ENCODE measurements at regions not wholly inside any gene's neighbourhood (a gene's known extent, or its start where the extent isn't known, plus 50 kb on each side); places are given as distances from the start of the nearest gene placed in this dataset.

GRCh38 chr2:145410086-145410485, 890.2 kb upstream of the ZEB2 start:
- ChIA-PET POLR2A (no interaction called here), CTCF (no interaction called here)
- WGBS (ENCODE audit: insufficient coverage): no CpG with 5 or more reads among the region's 2 CpGs
- H3K27me3 Mint-ChIP-seq: peaks cover 2% of the 10 kb centered on the region
- ATAC-seq (ENCODE audit: low read depth) (no peak), DNase-seq (no peak)
- Histone ChIP-seq H2AFZ (ENCODE audit: insufficient read depth, low read depth, low read length, poor library complexity, severe bottlenecking) (no peak overlapping the region), H3K4me2 (replicated peaks; ENCODE audit: low read depth, low read length, poor library complexity, severe bottlenecking) (no peak overlapping the region), H3K36me3 (replicated peaks in 1 of 2; ENCODE audit: control extremely low read depth in 1 of 2, control insufficient read depth in 1 of 2, extremely low read depth in 1 of 2, insufficient read depth in 2 of 2, low read length in 1 of 2) (no peaks in the 10 kb centered on the region), H4K20me1 (ENCODE audit: control insufficient read depth, insufficient read depth, low read length, poor library complexity, severe bottlenecking) (no peaks in the 10 kb centered on the region), H3K79me2 (ENCODE audit: control insufficient read depth, insufficient read depth, low read length) (no peaks in the 10 kb centered on the region), H3K27me3 (replicated peaks in 1 of 4; ENCODE audit: control extremely low read depth in 1 of 4, control insufficient read depth in 3 of 4, insufficient read depth in 4 of 4, low read length in 3 of 4) (peaks cover 0 to 7% (median 3%) of the 10 kb centered on the region in 4 experiments), H3K9me3 (ENCODE audit: control extremely low read depth in 1 of 3, control insufficient read depth in 2 of 3, insufficient read depth in 1 of 3, low read length in 2 of 3) (peaks cover 0 to 8% (median 4%) of the 10 kb centered on the region in 3 donors), H3K4me3 (ENCODE audit: control extremely low read depth in 1 of 5, extremely low read depth in 1 of 5, insufficient read depth in 1 of 5, low read depth in 2 of 5, low read length in 4 of 5) (no peak overlapping the region), H3K4me1 (ENCODE audit: control insufficient read depth in 2 of 2, insufficient read depth in 2 of 2, low read length in 2 of 2) (peaks cover 25 to 35% of the 10 kb centered on the region in 2 donors), H3K9ac (ENCODE audit: low read length) (no peak overlapping the region), H3K27ac (ENCODE audit: low read length in 2 of 2) (no peak overlapping the region)
- no peak overlapping the region for H3K4me3 Mint-ChIP-seq
- H3K27ac Mint-ChIP-seq: no peak overlapping the region
- peaks cover 36% of the 10 kb centered on the region for H3K4me1 Mint-ChIP-seq
- H3K9me3 Mint-ChIP-seq (ENCODE audit: insufficient read depth): no peaks in the 10 kb centered on the region
- TF ChIP-seq EZH2 (IDR thresholded peaks at IDR 0.05; ENCODE audit: borderline replicate concordance, insufficient read depth, low read depth, low read length, poor library complexity, severe bottlenecking) (no peak), CTCF (IDR thresholded peaks at IDR 0.05) (no peak)
- intact Hi-C loops (cut with micrococcal nuclease): loop anchor here (5.0 kb wide), 1 partner anchor 342 kb away; no protein-coding TSS in a partner anchor

GRCh38 chr2:145408980-145409379, 889.1 kb upstream of the ZEB2 start:
- Histone ChIP-seq H3K4me1 (ENCODE audit: control insufficient read depth in 2 of 2, insufficient read depth in 2 of 2, low read length in 2 of 2) (peaks cover 25 to 35% of the 10 kb centered on the region in 2 donors), H3K4me3 (ENCODE audit: control extremely low read depth in 1 of 5, extremely low read depth in 1 of 5, insufficient read depth in 1 of 5, low read depth in 2 of 5, low read length in 4 of 5) (no peak overlapping the region), H4K20me1 (ENCODE audit: control insufficient read depth, insufficient read depth, low read length, poor library complexity, severe bottlenecking) (no peaks in the 10 kb centered on the region), H3K4me2 (replicated peaks; ENCODE audit: low read depth, low read length, poor library complexity, severe bottlenecking) (no peak overlapping the region), H2AFZ (ENCODE audit: insufficient read depth, low read depth, low read length, poor library complexity, severe bottlenecking) (no peak overlapping the region), H3K36me3 (replicated peaks in 1 of 2; ENCODE audit: control extremely low read depth in 1 of 2, control insufficient read depth in 1 of 2, extremely low read depth in 1 of 2, insufficient read depth in 2 of 2, low read length in 1 of 2) (no peaks in the 10 kb centered on the region), H3K27me3 (replicated peaks in 1 of 4; ENCODE audit: control extremely low read depth in 1 of 4, control insufficient read depth in 3 of 4, insufficient read depth in 4 of 4, low read length in 3 of 4) (peaks cover 0 to 11% (median 3%) of the 10 kb centered on the region in 4 experiments), H3K27ac (ENCODE audit: low read length in 2 of 2) (no peak overlapping the region), H3K9ac (ENCODE audit: low read length) (no peak overlapping the region), H3K79me2 (ENCODE audit: control insufficient read depth, insufficient read depth, low read length) (no peaks in the 10 kb centered on the region), H3K9me3 (ENCODE audit: control extremely low read depth in 1 of 3, control insufficient read depth in 2 of 3, insufficient read depth in 1 of 3, low read length in 2 of 3) (peaks cover 0 to 4% (median 3%) of the 10 kb centered on the region in 3 donors)
- POLR2A ChIA-PET: no interaction called here
- intact Hi-C loops (cut with micrococcal nuclease): no loop called here
- no peak for ATAC-seq (ENCODE audit: low read depth)
- CTCF ChIA-PET: no interaction called here
- Mint-ChIP-seq H3K27me3 (peaks cover 2% of the 10 kb centered on the region), H3K4me3 (no peak overlapping the region), H3K4me1 (peaks cover 36% of the 10 kb centered on the region), H3K9me3 (ENCODE audit: insufficient read depth) (no peaks in the 10 kb centered on the region), H3K27ac (no peak overlapping the region)
- no peak for TF ChIP-seq EZH2 (IDR thresholded peaks at IDR 0.05; ENCODE audit: borderline replicate concordance, insufficient read depth, low read depth, low read length, poor library complexity, severe bottlenecking)
- no peak for DNase-seq
